ENCODE measurements at regions not wholly inside any gene's neighbourhood (a gene's known extent, or its start where the extent isn't known, plus 50 kb on each side); places are given as distances from the start of the nearest gene placed in this dataset. TPM values are rescaled to one million over a fixed set of nuclear protein-coding genes. Genes with fewer than 3 reads are reported as not detected.

GRCh38 chr6:76342611-76343160 is 270.2 kb upstream of the IMPG1 start:
- no peak overlapping the region for H3K4me3 ChIP-seq (ENCODE audit: low read depth, low read length)
- POLR2A ChIA-PET, result no interaction called here
- no peak for DNase-seq (ENCODE audit: low read depth)
- CTCF ChIA-PET, result no interaction called here
- no peaks in the 10 kb centered on the region for H3K36me3 ChIP-seq (ENCODE audit: control insufficient read depth, insufficient read depth, low read length)
- no peak for TF ChIP-seq CTCF (IDR thresholded peaks at IDR 0.05; ENCODE audit: insufficient read depth, low read depth, low read length)
- no peaks in the 10 kb centered on the region for H3K27me3 ChIP-seq (ENCODE audit: control insufficient read depth, insufficient read depth, low read length)

- CTCF ChIA-PET, result no interaction called here
- Histone ChIP-seq H3K36me3 (ENCODE audit: control insufficient read depth, insufficient read depth, low read length) (no peaks in the 10 kb centered on the region), H3K27me3 (ENCODE audit: control insufficient read depth, insufficient read depth, low read length) (no peaks in the 10 kb centered on the region), H3K4me3 (ENCODE audit: low read depth, low read length) (no peak overlapping the region)
- POLR2A ChIA-PET, result no interaction called here
- no peak for TF ChIP-seq CTCF (IDR thresholded peaks at IDR 0.05; ENCODE audit: insufficient read depth, low read depth, low read length)
- DNase-seq (ENCODE audit: low read depth), result no peak
Observed at GRCh38 chr6:76330031-76330430, 257.6 kb upstream of the IMPG1 start.

GRCh38 chr6:76326871-76327270 is 254.4 kb upstream of the IMPG1 start:
- DNase-seq (ENCODE audit: low read depth), result no peak
- CTCF ChIA-PET, result no interaction called here
- POLR2A ChIA-PET, result no interaction called here

More at GRCh38 chr6:76326871-76327270, 254.4 kb upstream of the IMPG1 start:
- TF ChIP-seq CTCF (IDR thresholded peaks at IDR 0.05; ENCODE audit: insufficient read depth, low read depth, low read length), result no peak
- H3K27me3 ChIP-seq (ENCODE audit: control insufficient read depth, insufficient read depth, low read length), result no peaks in the 10 kb centered on the region
- H3K4me3 ChIP-seq (ENCODE audit: low read depth, low read length), result no peak overlapping the region
- no peaks in the 10 kb centered on the region for H3K36me3 ChIP-seq (ENCODE audit: control insufficient read depth, insufficient read depth, low read length)

Small RNA genes lying in the stretch of these regions (small RNA-seq; reads per million reads assigned to genes)
- gene AL365222.1 (ENCODE audit: insufficient read length, low read depth, low replicate concordance) (not detected), gene RNU6-261P (ENCODE audit: insufficient read length, low read depth, low replicate concordance) (not detected), gene RNU6-84P (ENCODE audit: insufficient read length, low read depth, low replicate concordance) (not detected)

Measured in BJ (cell line).